CD14-positive monocyte (primary cell): ENCODE measurements at regions not wholly inside any gene's neighbourhood (a gene's known extent, or its start where the extent isn't known, plus 50 kb on each side); places are given as distances from the start of the nearest gene placed in this dataset.

Experiments
- DNase-seq, 3 donors: peaks; one replicate each; pipeline ENCODE4 v3.0.0-alpha.2; 2011 to 2022
- H2AFZ ChIP-seq: 2 replicates; pipeline ENCODE4 v1.6.0; 2012; ENCODE audit warnings: mild to moderate bottlenecking, low read depth, low read length, inconsistent platforms; ENCODE audit not compliant: insufficient read depth, poor library complexity, severe bottlenecking
- H3K27ac ChIP-seq, 2 donors: 1 replicate in 1 of 2; 2 replicates in 1 of 2; pipeline ENCODE4 v1.5.1; 2012 to 2013; ENCODE audit warnings: low read length in 2 of 2, control low read depth in 1 of 2, inconsistent platforms in 1 of 2, low read depth in 1 of 2, mild to moderate bottlenecking in 1 of 2
- H3K27me3 ChIP-seq, 2 donors: one replicate each; pipeline versions ENCODE4 v1.6.0 to v1.6.1; 2011 to 2013; ENCODE audit warnings: low read length in 2 of 2; ENCODE audit not compliant: control insufficient read depth in 2 of 2, insufficient read depth in 2 of 2
- H3K36me3 ChIP-seq, 2 donors: replicated peaks in 1 of 2; 1 replicate in 1 of 2; 2 replicates in 1 of 2; pipeline versions ENCODE4 v1.5.1 to v1.6.1; 2012 to 2013; ENCODE audit warnings: low read length in 2 of 2, control low read depth in 1 of 2, inconsistent platforms in 1 of 2, mild to moderate bottlenecking in 1 of 2; ENCODE audit not compliant: insufficient read depth in 2 of 2, control insufficient read depth in 1 of 2
- H3K4me1 ChIP-seq, 2 donors: 1 replicate in 1 of 2; 2 replicates in 1 of 2; pipeline versions ENCODE4 v1.5.1 to v1.6.1; 2012 to 2013; ENCODE audit warnings: low read length in 2 of 2, control low read depth in 1 of 2, inconsistent platforms in 1 of 2, mild to moderate bottlenecking in 1 of 2, moderate library complexity in 1 of 2; ENCODE audit not compliant: insufficient read depth in 2 of 2, control insufficient read depth in 1 of 2
- H3K4me2 ChIP-seq: replicated peaks from 2 replicates; pipeline ENCODE3; 2012; ENCODE audit warnings: low read length, moderate library complexity, mild to moderate bottlenecking; ENCODE audit not compliant: poor library complexity, severe bottlenecking; ENCODE audit errors: extremely low read depth
- H3K4me3 ChIP-seq, 3 experiments: fragments of 200-600 bp in 1 of 3; sonication (generic) in 1 of 3; replicated peaks in 1 of 3; 1 replicate in 2 of 3; 2 replicates in 1 of 3; pipeline ENCODE4 v1.5.1; 2011 to 2013; ENCODE audit warnings: low read length in 3 of 3, mild to moderate bottlenecking in 3 of 3, control low read depth in 2 of 3, low read depth in 2 of 3, inconsistent platforms in 1 of 3, moderate library complexity in 1 of 3
- H3K79me2 ChIP-seq: 2 replicates; pipeline ENCODE4 v1.6.0; 2012; ENCODE audit warnings: mild to moderate bottlenecking, control low read depth, inconsistent platforms, low read length, moderate library complexity; ENCODE audit not compliant: insufficient read depth
- H3K9ac ChIP-seq: 2 replicates; pipeline ENCODE4 v1.6.0; 2017; ENCODE audit warnings: low read length, mild to moderate bottlenecking; ENCODE audit not compliant: insufficient read depth, poor library complexity, severe bottlenecking
- H3K9me3 ChIP-seq, 2 donors: replicated peaks in 1 of 2; 1 replicate in 1 of 2; 2 replicates in 1 of 2; pipeline versions ENCODE4 v1.5.1 to v1.6.1; 2012 to 2013; ENCODE audit warnings: low read length in 2 of 2, control low read depth in 1 of 2; ENCODE audit not compliant: control insufficient read depth in 1 of 2, insufficient read depth in 1 of 2
- H4K20me1 ChIP-seq: 2 replicates; pipeline ENCODE4 v1.6.0; 2012; ENCODE audit warnings: mild to moderate bottlenecking, low read length, control low read depth, moderate library complexity; ENCODE audit not compliant: insufficient read depth
- H3K27ac Mint-ChIP-seq, 7 donors: one replicate each; pipeline ENCODE4 v1.8.0; 2020; ENCODE audit warnings: mild to moderate bottlenecking in 7 of 7, mixed read lengths in 7 of 7, moderate library complexity in 6 of 7, inconsistent platforms in 2 of 7
- H3K27me3 Mint-ChIP-seq, 3 donors: one replicate each; pipeline ENCODE4 v1.8.0; 2021 to 2022; ENCODE audit warnings: low read depth in 3 of 3, mild to moderate bottlenecking in 3 of 3, mixed read lengths in 3 of 3, moderate library complexity in 3 of 3, inconsistent platforms in 1 of 3
- H3K36me3 Mint-ChIP-seq, 2 donors: one replicate each; pipeline ENCODE4 v1.8.0; 2020; ENCODE audit warnings: mixed read lengths in 2 of 2, inconsistent platforms in 1 of 2, mild to moderate bottlenecking in 1 of 2
- H3K4me1 Mint-ChIP-seq: one replicate; pipeline ENCODE4 v1.8.0; 2020; ENCODE audit warnings: mild to moderate bottlenecking, mixed read lengths
- H3K4me3 Mint-ChIP-seq, 2 donors: one replicate each; pipeline ENCODE4 v1.8.0; 2020; ENCODE audit warnings: mild to moderate bottlenecking in 2 of 2, mixed read lengths in 2 of 2, moderate library complexity in 1 of 2
- H3K9me3 Mint-ChIP-seq, 7 donors: one replicate each; pipeline ENCODE4 v1.8.0; 2020 to 2022; ENCODE audit warnings: mixed read lengths in 7 of 7, mild to moderate bottlenecking in 6 of 7, moderate library complexity in 6 of 7, inconsistent platforms in 2 of 7
- WGBS: methylation state at CpG from one replicate; pipeline ENCODE4 v1.1.5; 2013; ENCODE audit warnings: missing lambda C conversion rate; ENCODE audit not compliant: insufficient coverage; 5-methylcytosine and 5-hydroxymethylcytosine counted together
- intact Hi-C, 2 donors: fragments of 100-400 bp; cut with micrococcal nuclease; formaldehyde crosslinking; loops; one replicate each; pipeline versions ENCODE4 v1.15.0 to v1.15.1; 2023
- TF ChIP-seq, protein P1 (sequence below): fragments of 200-600 bp; IDR thresholded peaks from one replicate; pipeline ENCODE4 v1.8.0; 2022; ENCODE audit warnings: antibody characterized with exemption, mild to moderate bottlenecking

GRCh38 chr2:83595926-83596325 is 863.2 kb downstream of the SUCLG1 start:
- H3K4me3 Mint-ChIP-seq, result no peak overlapping the region
- no peaks in the 10 kb centered on the region for H3K36me3 Mint-ChIP-seq
- Histone ChIP-seq H2AFZ (no peak overlapping the region), H3K4me3 (no peak overlapping the region), H3K27ac (no peak overlapping the region), H3K9me3 (no peaks in the 10 kb centered on the region), H3K4me1 (no peaks in the 10 kb centered on the region), H3K36me3 (no peaks in the 10 kb centered on the region), H3K79me2 (no peaks in the 10 kb centered on the region), H3K9ac (no peak overlapping the region), H3K4me2 (no peak overlapping the region), H3K27me3 (no peaks in the 10 kb centered on the region), H4K20me1 (no peaks in the 10 kb centered on the region)
- H3K27ac Mint-ChIP-seq, result no peak overlapping the region
- H3K9me3 Mint-ChIP-seq, result peaks cover 0 to 8% (median 0%) of the 10 kb centered on the region in 7 donors
- H3K27me3 Mint-ChIP-seq, result no peaks in the 10 kb centered on the region
- DNase-seq, result no peak
- WGBS, result no CpG with 5 or more reads among the region's 3 CpGs
- intact Hi-C loops, result no loop called here
- TF ChIP-seq, protein P1, sequence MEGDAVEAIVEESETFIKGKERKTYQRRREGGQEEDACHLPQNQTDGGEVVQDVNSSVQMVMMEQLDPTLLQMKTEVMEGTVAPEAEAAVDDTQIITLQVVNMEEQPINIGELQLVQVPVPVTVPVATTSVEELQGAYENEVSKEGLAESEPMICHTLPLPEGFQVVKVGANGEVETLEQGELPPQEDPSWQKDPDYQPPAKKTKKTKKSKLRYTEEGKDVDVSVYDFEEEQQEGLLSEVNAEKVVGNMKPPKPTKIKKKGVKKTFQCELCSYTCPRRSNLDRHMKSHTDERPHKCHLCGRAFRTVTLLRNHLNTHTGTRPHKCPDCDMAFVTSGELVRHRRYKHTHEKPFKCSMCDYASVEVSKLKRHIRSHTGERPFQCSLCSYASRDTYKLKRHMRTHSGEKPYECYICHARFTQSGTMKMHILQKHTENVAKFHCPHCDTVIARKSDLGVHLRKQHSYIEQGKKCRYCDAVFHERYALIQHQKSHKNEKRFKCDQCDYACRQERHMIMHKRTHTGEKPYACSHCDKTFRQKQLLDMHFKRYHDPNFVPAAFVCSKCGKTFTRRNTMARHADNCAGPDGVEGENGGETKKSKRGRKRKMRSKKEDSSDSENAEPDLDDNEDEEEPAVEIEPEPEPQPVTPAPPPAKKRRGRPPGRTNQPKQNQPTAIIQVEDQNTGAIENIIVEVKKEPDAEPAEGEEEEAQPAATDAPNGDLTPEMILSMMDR, result no peak
- no peaks in the 10 kb centered on the region for H3K4me1 Mint-ChIP-seq

DNA sequence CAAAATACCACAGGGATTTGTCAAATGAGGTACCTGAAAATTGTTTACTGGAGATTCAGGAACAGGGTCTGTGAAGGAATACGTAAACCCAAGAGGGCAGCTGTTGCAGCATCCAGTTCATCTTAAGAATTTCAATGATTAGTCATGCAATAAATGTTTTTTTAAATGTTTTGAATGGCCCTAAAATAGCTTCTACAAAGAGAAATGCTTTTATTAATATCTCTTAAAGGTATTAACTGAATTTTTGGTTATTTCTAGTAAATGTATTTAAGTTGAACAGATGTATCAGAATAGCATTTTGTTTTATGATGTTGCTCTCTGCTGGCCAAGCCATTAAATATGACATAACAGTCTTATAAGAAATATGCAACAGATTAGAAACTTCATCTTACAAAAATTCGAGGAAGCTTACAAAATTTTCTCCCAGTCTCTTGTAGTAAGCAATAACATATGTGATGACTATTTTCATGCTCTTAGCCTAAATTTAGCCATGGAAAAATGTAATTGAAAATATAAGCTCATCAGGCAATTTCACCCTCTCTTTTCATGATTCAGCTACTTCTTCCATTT is 863.9 kb downstream of the SUCLG1 start:
- Histone ChIP-seq H3K79me2 (no peaks in the 10 kb centered on the region), H3K4me3 (no peak overlapping the region), H3K27me3 (no peaks in the 10 kb centered on the region), H3K9me3 (no peaks in the 10 kb centered on the region), H2AFZ (no peak overlapping the region), H4K20me1 (no peaks in the 10 kb centered on the region), H3K36me3 (no peaks in the 10 kb centered on the region), H3K4me2 (no peak overlapping the region), H3K9ac (no peak overlapping the region), H3K4me1 (no peaks in the 10 kb centered on the region), H3K27ac (no peak overlapping the region)
- H3K9me3 Mint-ChIP-seq, result peaks cover 0 to 8% (median 2%) of the 10 kb centered on the region in 7 donors
- intact Hi-C loops, result no loop called here
- no peak overlapping the region for H3K4me3 Mint-ChIP-seq
- WGBS, result no CpG with 5 or more reads among the region's 2 CpGs
- no peaks in the 10 kb centered on the region for H3K4me1 Mint-ChIP-seq
- H3K27ac Mint-ChIP-seq, result no peak overlapping the region
- H3K27me3 Mint-ChIP-seq, result peaks cover 0 to 2% (median 0%) of the 10 kb centered on the region in 3 donors
- DNase-seq, result no peak
- H3K36me3 Mint-ChIP-seq, result no peaks in the 10 kb centered on the region
- TF ChIP-seq, protein P1, result no peak
